DND-41 (cell line): ENCODE measurements at regions not wholly inside any gene's neighbourhood (a gene's known extent, or its start where the extent isn't known, plus 50 kb on each side); places are given as distances from the start of the nearest gene placed in this dataset.

Experiments used
- EZH2 ChIP-seq: IDR thresholded peaks from 3 replicates; pipeline ENCODE4 v1.6.1; 2012; ENCODE audit warnings: borderline replicate concordance, low read depth, mild to moderate bottlenecking, moderate library complexity, low read length, inconsistent platforms; ENCODE audit not compliant: severe bottlenecking
- TF ChIP-seq, protein P1 (sequence below): IDR thresholded peaks from 2 replicates; pipeline ENCODE4 v1.5.1; 2012; ENCODE audit warnings: borderline replicate concordance, low read length, moderate library complexity, mild to moderate bottlenecking; ENCODE audit not compliant: poor library complexity, severe bottlenecking; ENCODE audit errors: extremely low read depth

DNA sequence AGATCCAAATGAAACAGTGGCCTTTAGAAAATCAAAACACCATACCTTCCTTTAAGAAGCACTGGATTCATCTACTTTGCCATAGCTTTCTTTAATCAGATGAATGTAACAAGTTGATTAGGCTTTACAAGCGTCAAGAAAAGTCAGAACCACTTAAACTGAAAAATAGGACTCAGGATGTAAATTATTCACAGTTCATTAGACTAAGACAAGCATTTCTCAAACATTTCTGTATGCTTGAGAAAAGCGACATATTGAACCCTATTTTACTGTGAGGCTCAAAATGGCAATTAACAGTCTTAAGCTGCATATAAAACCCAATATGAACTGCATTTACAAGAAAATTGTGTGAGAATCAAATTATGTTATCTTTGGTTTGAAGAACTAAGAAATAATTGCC lies 256.7 kb upstream of the SNX7 start:
- TF ChIP-seq, protein P1, sequence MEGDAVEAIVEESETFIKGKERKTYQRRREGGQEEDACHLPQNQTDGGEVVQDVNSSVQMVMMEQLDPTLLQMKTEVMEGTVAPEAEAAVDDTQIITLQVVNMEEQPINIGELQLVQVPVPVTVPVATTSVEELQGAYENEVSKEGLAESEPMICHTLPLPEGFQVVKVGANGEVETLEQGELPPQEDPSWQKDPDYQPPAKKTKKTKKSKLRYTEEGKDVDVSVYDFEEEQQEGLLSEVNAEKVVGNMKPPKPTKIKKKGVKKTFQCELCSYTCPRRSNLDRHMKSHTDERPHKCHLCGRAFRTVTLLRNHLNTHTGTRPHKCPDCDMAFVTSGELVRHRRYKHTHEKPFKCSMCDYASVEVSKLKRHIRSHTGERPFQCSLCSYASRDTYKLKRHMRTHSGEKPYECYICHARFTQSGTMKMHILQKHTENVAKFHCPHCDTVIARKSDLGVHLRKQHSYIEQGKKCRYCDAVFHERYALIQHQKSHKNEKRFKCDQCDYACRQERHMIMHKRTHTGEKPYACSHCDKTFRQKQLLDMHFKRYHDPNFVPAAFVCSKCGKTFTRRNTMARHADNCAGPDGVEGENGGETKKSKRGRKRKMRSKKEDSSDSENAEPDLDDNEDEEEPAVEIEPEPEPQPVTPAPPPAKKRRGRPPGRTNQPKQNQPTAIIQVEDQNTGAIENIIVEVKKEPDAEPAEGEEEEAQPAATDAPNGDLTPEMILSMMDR: no peak
- TF ChIP-seq EZH2: no peak
